GM12878 (cell line): ENCODE measurements at regions not wholly inside any gene's neighbourhood (a gene's known extent, or its start where the extent isn't known, plus 50 kb on each side); places are given as distances from the start of the nearest gene placed in this dataset.
A peak's percentile ranks its signal among the peaks of the same experiment; 100 is the strongest.

Experiments used
- ATAC-seq: fragments of 200-7000 bp; cut with Tn5 transposase; 3 replicates; pipeline ENCODE4 v1.9.1; 2020; ENCODE audit warnings: mild to moderate bottlenecking, moderate library complexity
- BruUV-seq: library from RNA; stranded (reverse); fragments of 400-500 nt; replicated peaks from 2 replicates; lab custom pipeline; 2021; lab: Mats Ljungman, UMichigan
- CTCF ChIA-PET: fragments of 300-600 bp; sonication (Branson Sonifier 250); formaldehyde crosslinking; extraction: SDS; loops from one replicate; lab custom pipeline; 2021; ENCODE audit warnings: inconsistent platforms; lab: Yijun Ruan, JAX
- POLR2A ChIA-PET: fragments of 350-600 bp; formaldehyde crosslinking; extraction: SDS; loops from one replicate; lab custom pipeline; 2021; ENCODE audit warnings: inconsistent platforms; lab: Charles Lee
- RAD21 ChIA-PET: fragments of 300-600 bp; sonication (Branson Sonifier 250); formaldehyde crosslinking; loops from one replicate; lab custom pipeline; 2023; ENCODE audit warnings: antibody characterized with exemption; ENCODE audit not compliant: unreplicated experiment; lab: Charles Lee
- SMC1A ChIA-PET: fragments of 300-600 bp; sonication (Branson Sonifier 250); formaldehyde crosslinking; loops from one replicate; lab custom pipeline; 2023; ENCODE audit not compliant: unreplicated experiment, uncharacterized antibody; lab: Charles Lee
- DNase-seq: peaks from one replicate; pipeline ENCODE4 v3.0.0-alpha.2; 2011; ENCODE audit warnings: low read depth, low spot score
- FAIRE-seq: peaks from 3 replicates; lab custom pipeline; 2011; peaks lifted over from hg19 to GRCh38; lab: Jason Lieb, UNC
- H2AFZ ChIP-seq: 2 replicates; pipeline ENCODE4 v1.6.0; 2011; ENCODE audit warnings: low read depth, low read length, control low read depth; ENCODE audit not compliant: control insufficient read depth
- H3K27ac ChIP-seq: 2 replicates; pipeline ENCODE4 v1.5.1; 2011; ENCODE audit warnings: control low read depth; ENCODE audit not compliant: control insufficient read depth, insufficient read depth
- H3K27me3 ChIP-seq, 2 experiments: replicated peaks in 1 of 2; 2 replicates each; pipeline versions ENCODE4 v1.6.0 to v1.6.1; 2011; ENCODE audit warnings: low read length in 1 of 2; ENCODE audit not compliant: control insufficient read depth in 2 of 2, insufficient read depth in 2 of 2
- H3K36me3 ChIP-seq, 2 experiments: 2 replicates each; pipeline ENCODE4 v1.5.1; 2011; ENCODE audit warnings: low read length in 1 of 2; ENCODE audit not compliant: control insufficient read depth in 2 of 2, insufficient read depth in 2 of 2
- H3K4me1 ChIP-seq: 2 replicates; pipeline ENCODE4 v1.6.1; 2011; ENCODE audit warnings: mild to moderate bottlenecking, low read length, moderate library complexity, mixed read lengths; ENCODE audit not compliant: control insufficient read depth, insufficient read depth
- H3K4me2 ChIP-seq: 2 replicates; pipeline ENCODE4 v1.6.0; 2011; ENCODE audit warnings: control low read depth; ENCODE audit not compliant: control insufficient read depth, insufficient read depth
- H3K4me3 ChIP-seq: fragments of 200-600 bp; sonication (generic); 2 replicates; pipeline ENCODE4 v1.5.1; 2016
- H3K79me2 ChIP-seq: 2 replicates; pipeline ENCODE4 v1.6.0; 2011; ENCODE audit warnings: low read length; ENCODE audit not compliant: control insufficient read depth, insufficient read depth
- H3K9ac ChIP-seq: 2 replicates; pipeline ENCODE4 v1.8.0; 2011; ENCODE audit warnings: low read length, control low read depth, mixed read lengths; ENCODE audit not compliant: control insufficient read depth, insufficient read depth
- H3K9me3 ChIP-seq: replicated peaks from 3 replicates; pipeline ENCODE4 v1.5.1; 2011; ENCODE audit warnings: mild to moderate bottlenecking, low read length; ENCODE audit not compliant: control insufficient read depth, insufficient read depth
- H4K20me1 ChIP-seq: 2 replicates; pipeline ENCODE4 v1.6.0; 2011; ENCODE audit not compliant: control insufficient read depth, insufficient read depth
- CEBPB ChIP-seq, 2 experiments: fragments of 150-350 bp in 1 of 2; IDR thresholded peaks; 2 replicates each; pipeline ENCODE4 v1.6.1; 2012 to 2014; ENCODE audit warnings: low read depth in 2 of 2, low read length in 2 of 2, borderline replicate concordance in 1 of 2, inconsistent platforms in 1 of 2
- CREM ChIP-seq: IDR thresholded peaks from 2 replicates; pipeline ENCODE4 v1.6.1; 2014; ENCODE audit warnings: antibody characterized with exemption, low read depth
- E4F1 ChIP-seq: fragments of 450-650 bp; IDR thresholded peaks from 2 replicates; pipeline ENCODE4 v1.6.1; 2018; ENCODE audit warnings: borderline replicate concordance, mild to moderate bottlenecking; ENCODE audit not compliant: partially characterized antibody
- FOXK2 ChIP-seq: fragments of 450-650 bp; IDR thresholded peaks from 2 replicates; pipeline ENCODE4 v1.6.1; 2017; ENCODE audit warnings: mild to moderate bottlenecking, moderate library complexity
- GABPA ChIP-seq: IDR thresholded peaks from 2 replicates; pipeline ENCODE4 v1.6.1; 2014; ENCODE audit warnings: antibody characterized with exemption, low read depth, mild to moderate bottlenecking, inconsistent platforms
- KAT2A ChIP-seq: conservative IDR thresholded peaks from 2 replicates; pipeline ENCODE4 v1.6.1; 2011; ENCODE audit warnings: low read depth, low read length; ENCODE audit not compliant: control insufficient read depth
- MYB ChIP-seq: fragments of 150-350 bp; IDR thresholded peaks from 2 replicates; pipeline ENCODE4 v1.6.1; 2014; ENCODE audit warnings: mild to moderate bottlenecking, low read depth, low read length, borderline replicate concordance
- NFXL1 ChIP-seq: fragments of 450-650 bp; IDR thresholded peaks from 2 replicates; pipeline ENCODE4 v1.6.1; 2017; ENCODE audit warnings: antibody characterized with exemption, mild to moderate bottlenecking, borderline replicate concordance
- NFYB ChIP-seq: IDR thresholded peaks from 2 replicates; pipeline ENCODE4 v1.6.1; 2011; ENCODE audit warnings: low read depth, mild to moderate bottlenecking, low read length, improper control_type of control experiment, moderate library complexity; ENCODE audit not compliant: insufficient read depth
- POLR2AphosphoS5 ChIP-seq: IDR thresholded peaks from 2 replicates; pipeline ENCODE4 v1.6.1; 2011; ENCODE audit warnings: mild to moderate bottlenecking, low read length, inconsistent platforms
- RAD21 ChIP-seq: IDR thresholded peaks from 2 replicates; pipeline ENCODE4 v1.6.1; 2011; ENCODE audit warnings: mild to moderate bottlenecking, low read depth, low read length, moderate library complexity; ENCODE audit not compliant: insufficient read depth
- SIX5 ChIP-seq: IDR thresholded peaks from 2 replicates; pipeline ENCODE4 v1.6.1; 2011; ENCODE audit warnings: mild to moderate bottlenecking, low read depth, low read length, moderate library complexity; ENCODE audit not compliant: severe bottlenecking
- SREBF1 ChIP-seq: IDR thresholded peaks from 2 replicates; pipeline ENCODE4 v1.6.1; 2012; ENCODE audit warnings: mild to moderate bottlenecking, low read length
- SRF ChIP-seq, 2 experiments: IDR thresholded peaks; 2 replicates each; pipeline ENCODE4 v1.6.1; 2011; ENCODE audit warnings: low read depth in 2 of 2, low read length in 2 of 2, mild to moderate bottlenecking in 1 of 2, moderate library complexity in 1 of 2
- WRNIP1 ChIP-seq: IDR thresholded peaks from 2 replicates; pipeline ENCODE4 v1.6.1; 2011; ENCODE audit warnings: low read depth, low read length, improper control_type of control experiment, borderline replicate concordance
- ZNF207 ChIP-seq: fragments of 450-650 bp; IDR thresholded peaks from 2 replicates; pipeline ENCODE4 v1.6.1; 2014; ENCODE audit warnings: antibody characterized with exemption, mild to moderate bottlenecking, borderline replicate concordance
- ZSCAN29 ChIP-seq: fragments of 450-650 bp; IDR thresholded peaks from 2 replicates; pipeline ENCODE4 v1.6.1; 2017; ENCODE audit warnings: mild to moderate bottlenecking, moderate library complexity
- WGBS: methylation state at CpG from one replicate; pipeline ENCODE4 v1.1.6; 2016; ENCODE audit warnings: low lambda C conversion rate; ENCODE audit not compliant: insufficient replicate concordance, insufficient coverage; ENCODE audit errors: missing lambda C conversion rate; 5-methylcytosine and 5-hydroxymethylcytosine counted together
- in situ Hi-C: fragments of 300-500 bp; cut with MboI; formaldehyde crosslinking; loops from 9 replicates; pipeline ENCODE4 v1.14.3; 2018; ENCODE audit warnings: mixed read lengths
- intact Hi-C: fragments of 100-400 bp; cut with micrococcal nuclease; formaldehyde crosslinking; loops from one replicate; pipeline ENCODE4 v1.14.2; 2022; ENCODE audit not compliant: unreplicated experiment
- TF ChIP-seq, protein P1 (sequence below): IDR thresholded peaks from 2 replicates; pipeline ENCODE4 v1.6.1; 2011; ENCODE audit warnings: mild to moderate bottlenecking, low read depth, low read length, moderate library complexity; ENCODE audit not compliant: insufficient replicate concordance

DNA sequence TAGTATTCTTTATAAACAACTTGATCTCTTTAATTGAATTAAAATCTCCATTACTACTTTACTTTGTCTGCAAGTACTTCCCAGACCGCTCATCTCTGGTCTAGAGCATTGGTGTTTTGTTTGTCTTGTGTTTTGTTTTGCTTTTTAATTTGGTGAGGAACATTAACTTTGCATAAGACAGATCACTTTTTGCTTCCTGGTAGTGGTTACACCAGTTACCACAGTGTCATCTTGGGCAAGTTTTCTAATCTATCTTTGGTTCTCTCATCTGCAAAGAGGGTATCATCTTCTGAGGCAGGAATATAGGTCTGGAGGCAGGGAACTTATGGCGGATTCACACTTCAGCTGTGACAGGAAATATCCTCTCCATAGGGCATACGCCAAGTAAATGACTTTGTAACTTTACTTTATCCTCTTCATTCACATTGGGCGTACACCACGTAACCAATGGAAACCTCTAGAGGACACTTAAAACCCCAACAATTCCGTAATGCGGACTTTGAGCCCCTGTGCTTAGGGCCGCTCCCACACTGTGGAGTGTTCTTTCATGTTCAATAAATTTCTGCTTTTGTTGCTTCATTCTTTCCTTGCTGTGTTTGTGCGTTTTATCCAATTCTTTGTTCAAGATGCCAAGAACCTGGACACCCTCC lies 83.2 kb upstream of the JAZF1 start (continued):
- TF ChIP-seq CEBPB (IDR thresholded peaks at IDR 0.05; ENCODE audit: borderline replicate concordance in 1 of 2, low read depth in 2 of 2, low read length in 2 of 2) (no peak), POLR2AphosphoS5 (no peak), KAT2A (no peak), NFYB (no peak)

- H3K4me2 ChIP-seq = no peak overlapping the region
- POLR2A ChIA-PET = interaction anchor here (1.2 kb wide), 1 partner anchor 27 kb away, joined by 4 read pairs; no protein-coding TSS in a partner anchor
- RAD21 ChIA-PET = no interaction called here
- TF ChIP-seq MYB (no peak), SREBF1 (no peak), GABPA (no peak), KAT2A (no peak), SRF (IDR thresholded peaks at IDR 0.05; ENCODE audit: low read depth in 2 of 2, low read length in 2 of 2) (0 out of 4 replicates have a peak, but pooled peaks of 1 of the 2 experiments have one; percentile 13), WRNIP1 (no peak), SIX5 (no peak), ZSCAN29 (no peak), RAD21 (no peak), NFXL1 (no peak), ZNF207 (no peak), FOXK2 (no peak), E4F1 (no peak), CREM (no peak)
- TF ChIP-seq, protein P1, sequence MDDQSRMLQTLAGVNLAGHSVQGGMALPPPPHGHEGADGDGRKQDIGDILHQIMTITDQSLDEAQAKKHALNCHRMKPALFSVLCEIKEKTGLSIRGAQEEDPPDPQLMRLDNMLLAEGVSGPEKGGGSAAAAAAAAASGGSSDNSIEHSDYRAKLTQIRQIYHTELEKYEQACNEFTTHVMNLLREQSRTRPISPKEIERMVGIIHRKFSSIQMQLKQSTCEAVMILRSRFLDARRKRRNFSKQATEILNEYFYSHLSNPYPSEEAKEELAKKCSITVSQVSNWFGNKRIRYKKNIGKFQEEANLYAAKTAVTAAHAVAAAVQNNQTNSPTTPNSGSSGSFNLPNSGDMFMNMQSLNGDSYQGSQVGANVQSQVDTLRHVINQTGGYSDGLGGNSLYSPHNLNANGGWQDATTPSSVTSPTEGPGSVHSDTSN = peak; percentile 46
- no peaks in the 10 kb centered on the region for H3K4me1 ChIP-seq
- H2AFZ ChIP-seq = no peak overlapping the region
- DNase-seq (no peak), ATAC-seq (peak; percentile 63), FAIRE-seq (no peak)
- CTCF ChIA-PET = interaction anchor here (0.6 to 1.0 kb wide), 2 partner anchors 30 to 896 kb away, joined by 3 to 4 read pairs; no protein-coding TSS in a partner anchor
- H3K4me3 ChIP-seq = no peak overlapping the region
- H3K9me3 ChIP-seq = no peaks in the 10 kb centered on the region; the same call in 2 of the 3 replicates
- H3K79me2 ChIP-seq = no peaks in the 10 kb centered on the region
- intact Hi-C loops (no loop called here), in situ Hi-C loops (no loop called here)
- 2% methylated on average over 2 of the region's 2 CpGs for WGBS
- no peaks in the 10 kb centered on the region for H4K20me1 ChIP-seq
- no TSS peak for BruUV-seq
- H3K9ac ChIP-seq = no peak overlapping the region
- SMC1A ChIA-PET = interaction anchor here (1.3 kb wide), 1 partner anchor 22 kb away, joined by 3 read pairs; no protein-coding TSS in a partner anchor
- no peaks in the 10 kb centered on the region; a peak in 2 of 4 replicates for H3K27me3 ChIP-seq
- no peak overlapping the region for H3K27ac ChIP-seq
- no peaks in the 10 kb centered on the region for H3K36me3 ChIP-seq
Observed at GRCh38 chr7:28266402-28266801, 85.8 kb upstream of the JAZF1 start.
